IMR-90 (cell line): ENCODE measurements at regions not wholly inside any gene's neighbourhood (a gene's known extent, or its start where the extent isn't known, plus 50 kb on each side); places are given as distances from the start of the nearest gene placed in this dataset.

Experiments used
- ATAC-seq: fragments of 200-7000 bp; cut with Tn5 transposase; 2 replicates; pipeline ENCODE4 v1.9.1; 2020; ENCODE audit warnings: low read depth, mild to moderate bottlenecking, moderate library complexity
- BruUV-seq: library from RNA; stranded (reverse); fragments of 400-500 nt; replicated peaks from 2 replicates; lab custom pipeline; 2021; lab: Mats Ljungman, UMichigan
- CTCF ChIA-PET: fragments of 300-600 bp; formaldehyde crosslinking; extraction: SDS; loops from one replicate; lab custom pipeline; 2021; ENCODE audit warnings: antibody characterized with exemption; lab: Yijun Ruan, JAX
- POLR2A ChIA-PET: fragments of 300-600 bp; sonication (Branson Sonifier 250); formaldehyde crosslinking; loops from one replicate; lab custom pipeline; 2022; ENCODE audit warnings: antibody characterized with exemption; ENCODE audit not compliant: unreplicated experiment; lab: Charles Lee
- DNase-seq: peaks from one replicate; pipeline ENCODE4 v3.0.0; 2013
- H2AFZ ChIP-seq: replicated peaks from 2 replicates; pipeline ENCODE3; 2013; ENCODE audit warnings: low read length, mild to moderate bottlenecking; ENCODE audit not compliant: poor library complexity
- H2AK5ac ChIP-seq: 2 replicates; pipeline ENCODE4 v1.6.1; 2013; ENCODE audit warnings: low read depth, low read length, inconsistent platforms
- H2AK9ac ChIP-seq: replicated peaks from 2 replicates; pipeline ENCODE3; 2013; ENCODE audit warnings: mild to moderate bottlenecking, low read depth, low read length, moderate library complexity; ENCODE audit not compliant: poor library complexity
- H2BK120ac ChIP-seq: 2 replicates; pipeline ENCODE4 v1.6.1; 2013; ENCODE audit warnings: low read depth, low read length, inconsistent platforms
- H2BK15ac ChIP-seq: 3 replicates; pipeline ENCODE4 v1.6.1; 2013; ENCODE audit warnings: low read depth, low read length, inconsistent platforms
- H2BK20ac ChIP-seq: 2 replicates; pipeline ENCODE4 v1.6.1; 2013; ENCODE audit warnings: low read depth, mild to moderate bottlenecking, inconsistent platforms, low read length, moderate library complexity
- H2BK5ac ChIP-seq: 2 replicates; pipeline ENCODE4 v1.6.1; 2013; ENCODE audit warnings: mild to moderate bottlenecking, low read depth, low read length, inconsistent platforms; ENCODE audit not compliant: poor library complexity, severe bottlenecking
- H3K14ac ChIP-seq: replicated peaks from 2 replicates; pipeline ENCODE4 v1.6.1; 2013; ENCODE audit warnings: low read depth, low read length, inconsistent platforms
- H3K18ac ChIP-seq: 2 replicates; pipeline ENCODE4 v1.6.1; 2013; ENCODE audit warnings: low read depth, low read length, control low read depth
- H3K23ac ChIP-seq: 2 replicates; pipeline ENCODE4 v1.6.1; 2013; ENCODE audit warnings: low read depth, low read length, inconsistent platforms
- H3K27ac ChIP-seq: 2 replicates; pipeline ENCODE4 v1.5.1; 2013; ENCODE audit warnings: mild to moderate bottlenecking, control low read depth, low read length; ENCODE audit not compliant: insufficient read depth
- H3K27me3 ChIP-seq: 2 replicates; pipeline ENCODE4 v1.6.1; 2013; ENCODE audit warnings: low read length; ENCODE audit not compliant: control insufficient read depth, insufficient read depth
- H3K36me3 ChIP-seq: 2 replicates; pipeline ENCODE4 v1.6.1; 2013; ENCODE audit warnings: low read length, mixed read lengths; ENCODE audit not compliant: control insufficient read depth, insufficient read depth
- H3K4ac ChIP-seq: 2 replicates; pipeline ENCODE4 v1.6.1; 2013; ENCODE audit warnings: low read depth, low read length, inconsistent platforms
- H3K4me1 ChIP-seq: 2 replicates; pipeline ENCODE4 v1.6.1; 2013; ENCODE audit warnings: low read length, mixed read lengths; ENCODE audit not compliant: control insufficient read depth, insufficient read depth
- H3K4me2 ChIP-seq: 2 replicates; pipeline ENCODE4 v1.6.1; 2013; ENCODE audit warnings: low read depth, mild to moderate bottlenecking, control low read depth, low read length, moderate library complexity
- H3K4me3 ChIP-seq: 2 replicates; pipeline ENCODE4 v1.5.1; 2013; ENCODE audit warnings: low read depth, mild to moderate bottlenecking, control low read depth, low read length, moderate library complexity; ENCODE audit not compliant: insufficient read depth
- H3K56ac ChIP-seq: 2 replicates; pipeline ENCODE4 v1.6.1; 2013; ENCODE audit warnings: low read length, inconsistent platforms; ENCODE audit not compliant: insufficient read depth; ENCODE audit errors: extremely low read depth
- H3K79me1 ChIP-seq, 2 experiments: 2 replicates each; pipeline ENCODE4 v1.6.1; 2013; ENCODE audit warnings: low read length in 2 of 2, inconsistent platforms in 1 of 2, low read depth in 1 of 2
- H3K9ac ChIP-seq: 2 replicates; pipeline ENCODE4 v1.6.1; 2013; ENCODE audit warnings: low read depth, low read length, control low read depth
- H3K9me1 ChIP-seq: 2 replicates; pipeline ENCODE4 v1.6.1; 2013; ENCODE audit warnings: low read length, inconsistent platforms; ENCODE audit not compliant: insufficient read depth
- H3K9me3 ChIP-seq: 2 replicates; pipeline ENCODE4 v1.6.1; 2013; ENCODE audit warnings: low read length; ENCODE audit not compliant: control insufficient read depth, insufficient read depth
- H4K20me1 ChIP-seq: 2 replicates; pipeline ENCODE4 v1.6.1; 2013; ENCODE audit warnings: low read length, inconsistent platforms; ENCODE audit not compliant: insufficient read depth
- H4K5ac ChIP-seq: 2 replicates; pipeline ENCODE4 v1.6.1; 2013; ENCODE audit warnings: mild to moderate bottlenecking, low read depth, low read length, control low read depth
- H4K8ac ChIP-seq, 2 experiments: 2 replicates each; pipeline ENCODE4 v1.6.1; 2013; ENCODE audit warnings: low read depth in 2 of 2, low read length in 2 of 2, control low read depth in 1 of 2, inconsistent platforms in 1 of 2
- H4K91ac ChIP-seq: 2 replicates; pipeline ENCODE4 v1.6.1; 2013; ENCODE audit warnings: low read depth, low read length, inconsistent platforms; ENCODE audit not compliant: insufficient read depth
- BHLHE40 ChIP-seq: fragments of 150-350 bp; IDR thresholded peaks from 2 replicates; pipeline ENCODE4 v1.6.1; 2016; ENCODE audit warnings: mild to moderate bottlenecking, low read depth, low read length
- CEBPB ChIP-seq: IDR thresholded peaks from 2 replicates; pipeline ENCODE4 v1.6.1; 2012; ENCODE audit warnings: low read depth, low read length, improper control_type of control experiment
- CHD1 ChIP-seq: IDR thresholded peaks from 2 replicates; pipeline ENCODE4 v1.6.1; 2012; ENCODE audit warnings: low read depth, low read length, improper control_type of control experiment
- CTCF ChIP-seq: conservative IDR thresholded peaks from 2 replicates; pipeline ENCODE4 v1.5.1; 2012; ENCODE audit warnings: mild to moderate bottlenecking, low read depth, low read length, improper control_type of control experiment
- ELK1 ChIP-seq: fragments of 150-350 bp; IDR thresholded peaks from 2 replicates; pipeline ENCODE4 v1.6.1; 2016; ENCODE audit warnings: low read depth, mild to moderate bottlenecking, low read length, moderate library complexity, borderline replicate concordance
- FOS ChIP-seq: fragments of 150-350 bp; IDR thresholded peaks from 2 replicates; pipeline ENCODE4 v1.6.1; 2016; ENCODE audit warnings: low read depth, low read length
- MAZ ChIP-seq: IDR thresholded peaks from 2 replicates; pipeline ENCODE4 v1.6.1; 2012; ENCODE audit warnings: low read depth, mild to moderate bottlenecking, low read length, improper control_type of control experiment, moderate library complexity, borderline replicate concordance
- MXI1 ChIP-seq: IDR thresholded peaks from 2 replicates; pipeline ENCODE4 v1.6.1; 2012; ENCODE audit warnings: low read depth, mild to moderate bottlenecking, low read length, moderate library complexity, borderline replicate concordance
- POLR2A ChIP-seq: IDR thresholded peaks from 2 replicates; pipeline ENCODE4 v1.6.1; 2012; ENCODE audit warnings: mild to moderate bottlenecking, low read depth, low read length
- RAD21 ChIP-seq: IDR thresholded peaks from 2 replicates; pipeline ENCODE4 v1.6.1; 2012; ENCODE audit warnings: low read length, improper control_type of control experiment
- RCOR1 ChIP-seq: IDR thresholded peaks from 2 replicates; pipeline ENCODE4 v1.6.1; 2012; ENCODE audit warnings: mild to moderate bottlenecking, low read length, improper control_type of control experiment; ENCODE audit not compliant: insufficient replicate concordance
- RFX5 ChIP-seq: IDR thresholded peaks from 2 replicates; pipeline ENCODE4 v1.8.0; 2012; ENCODE audit warnings: low read depth, mild to moderate bottlenecking, low read length, moderate library complexity
- SMC3 ChIP-seq: fragments of 150-350 bp; IDR thresholded peaks from 2 replicates; pipeline ENCODE4 v1.6.1; 2016; ENCODE audit warnings: low read depth, mild to moderate bottlenecking, antibody characterized with exemption, low read length, moderate library complexity
- USF2 ChIP-seq: fragments of 150-350 bp; IDR thresholded peaks from 2 replicates; pipeline ENCODE4 v1.6.1; 2017; ENCODE audit warnings: mild to moderate bottlenecking, antibody characterized with exemption, low read length, low read depth
- WGBS, 2 experiments: methylation state at CpG; one replicate each; pipeline versions ENCODE4 v1.1.5 to v1.1.7; 2013; ENCODE audit warnings: missing lambda C conversion rate in 2 of 2; ENCODE audit not compliant: insufficient read length in 1 of 2; ENCODE audit errors: extremely low coverage in 2 of 2; 5-methylcytosine and 5-hydroxymethylcytosine counted together
- dilution Hi-C: fragments of 300-500 bp; cut with HindIII; formaldehyde crosslinking; loops from one replicate; pipeline ENCODE4 v1.14.3; 2018; ENCODE audit warnings: low sequenced_read_pairs; ENCODE audit not compliant: unreplicated experiment
- in situ Hi-C: fragments of 300-500 bp; cut with MboI; formaldehyde crosslinking; loops from 3 replicates; pipeline ENCODE4 v1.14.3; 2019; ENCODE audit warnings: low sequenced_read_pairs, inconsistent platforms, mixed read lengths
- intact Hi-C: fragments of 100-400 bp; cut with micrococcal nuclease; formaldehyde crosslinking; loops from 2 replicates; pipeline ENCODE4 v1.10.0; 2022

- Histone ChIP-seq H4K8ac (no peak overlapping the region), H3K4me2 (no peak overlapping the region), H2BK20ac (no peak overlapping the region), H2AK9ac (no peak overlapping the region), H2BK5ac (no peak overlapping the region), H2AK5ac (no peak overlapping the region), H2AFZ (no peak overlapping the region), H2BK15ac (no peak overlapping the region), H3K9me1 (no peaks in the 10 kb centered on the region; the same call in 1 of the 2 replicates), H3K36me3 (no peaks in the 10 kb centered on the region), H4K91ac (no peak overlapping the region), H3K27me3 (peaks cover 4% of the 10 kb centered on the region), H3K9ac (no peak overlapping the region), H4K5ac (no peak overlapping the region), H3K9me3 (no peaks in the 10 kb centered on the region), H3K4ac (no peak overlapping the region), H3K27ac (no peak overlapping the region), H3K4me3 (no peak overlapping the region), H3K79me1 (no peaks in the 10 kb centered on the region), H3K18ac (no peak overlapping the region), H3K56ac (no peak overlapping the region), H2BK120ac (no peak overlapping the region), H3K14ac (no peak overlapping the region), H4K20me1 (no peaks in the 10 kb centered on the region), H3K4me1 (no peaks in the 10 kb centered on the region), H3K23ac (no peak overlapping the region)
- in situ Hi-C loops (no loop called here), intact Hi-C loops (no loop called here), dilution Hi-C loops (no loop called here)
- no peak for DNase-seq
- no TSS peak for BruUV-seq
- no peak for TF ChIP-seq RFX5
- no peak for TF ChIP-seq RCOR1
- TF ChIP-seq CTCF, result no peak
- no peak for TF ChIP-seq RAD21
- no peak for TF ChIP-seq MAZ
- no peak for TF ChIP-seq SMC3
- TF ChIP-seq MXI1, result no peak
- no peak for TF ChIP-seq CEBPB
- TF ChIP-seq CHD1, result no peak
- TF ChIP-seq BHLHE40, result no peak
- no peak for TF ChIP-seq ELK1
- no peak for TF ChIP-seq USF2
- no peak for TF ChIP-seq POLR2A
- TF ChIP-seq FOS, result no peak
- ChIA-PET CTCF (no interaction called here), POLR2A (no interaction called here)
- 67% methylated on average over 1 of the region's 6 CpGs; no CpG with 5 or more reads in 1 of the 2 experiments for WGBS, 2 experiments
- ATAC-seq, result no peak
These were observed 302.8 kb downstream of the ABCC12 start for GRCh38 chr16:47852991-47853390.
